SU-DHL-6 (cell line): ENCODE measurements at regions not wholly inside any gene's neighbourhood (a gene's known extent, or its start where the extent isn't known, plus 50 kb on each side); places are given as distances from the start of the nearest gene placed in this dataset.

Experiments used
- H2AFZ ChIP-seq: fragments of 200-600 bp; sonication (generic); 2 replicates; pipeline ENCODE4 v1.6.1; 2014; ENCODE audit warnings: low read depth, mild to moderate bottlenecking, moderate library complexity, mixed read lengths, antibody characterized with exemption, low read length; ENCODE audit not compliant: severe bottlenecking
- H3F3A ChIP-seq: fragments of 200-600 bp; shearing (Covaris generic); 2 replicates; pipeline ENCODE4 v1.6.0; 2016; ENCODE audit warnings: antibody characterized with exemption, mild to moderate bottlenecking; ENCODE audit not compliant: insufficient read depth
- H3K27ac ChIP-seq: fragments of 200-600 bp; sonication (generic); 2 replicates; pipeline ENCODE4 v1.5.1; 2016; ENCODE audit warnings: low read depth, mild to moderate bottlenecking, low read length, moderate library complexity, mixed read lengths
- H3K27me3 ChIP-seq: fragments of 200-600 bp; sonication (generic), shearing (Covaris generic); 2 replicates; pipeline ENCODE4 v1.6.0; 2014; ENCODE audit warnings: mild to moderate bottlenecking, low read length
- H3K36me3 ChIP-seq: fragments of 200-600 bp; sonication (generic); 2 replicates; pipeline ENCODE4 v1.6.1; 2014; ENCODE audit warnings: mild to moderate bottlenecking, low read length, mixed read lengths
- H3K4me2 ChIP-seq: fragments of 300-600, 200-600 bp; shearing (Covaris generic), sonication (generic); 2 replicates; pipeline ENCODE4 v1.6.0; 2014; ENCODE audit warnings: low read length, low read depth, mild to moderate bottlenecking; ENCODE audit not compliant: poor library complexity, severe bottlenecking
- H3K4me3 ChIP-seq: fragments of 200-600 bp; sonication (generic); 2 replicates; pipeline ENCODE4 v1.5.1; 2014; ENCODE audit warnings: antibody characterized with exemption, low read length, mild to moderate bottlenecking, mixed read lengths; ENCODE audit not compliant: insufficient read depth, poor library complexity, severe bottlenecking
- H3K79me2 ChIP-seq: fragments of 200-600 bp; sonication (generic); 2 replicates; pipeline ENCODE4 v1.6.1; 2014; ENCODE audit warnings: mild to moderate bottlenecking, low read length, moderate library complexity; ENCODE audit not compliant: insufficient read depth
- H3K9ac ChIP-seq: fragments of 200-600 bp; sonication (generic); 2 replicates; pipeline ENCODE4 v1.7.0; 2014; ENCODE audit warnings: mild to moderate bottlenecking, low read length
- H3K9me2 ChIP-seq: fragments of 200-600 bp; sonication (generic); replicated peaks from 2 replicates; pipeline ENCODE4 v1.6.1; 2014; ENCODE audit warnings: low read length; ENCODE audit not compliant: insufficient read depth
- H3K9me3 ChIP-seq: fragments of 200-600 bp; sonication (generic); 2 replicates; pipeline ENCODE4 v1.6.1; 2014; ENCODE audit warnings: low read length, mixed read lengths; ENCODE audit not compliant: insufficient read depth
- H4K20me1 ChIP-seq: fragments of 200-600 bp; sonication (generic); 2 replicates; pipeline ENCODE4 v1.6.1; 2014; ENCODE audit warnings: low read depth, mild to moderate bottlenecking, antibody characterized with exemption, low read length, moderate library complexity, mixed read lengths
- CTCF ChIP-seq: fragments of 200-600 bp; sonication (generic); IDR thresholded peaks from one replicate; pipeline ENCODE4 v1.5.1; 2017; ENCODE audit warnings: antibody characterized with exemption, mild to moderate bottlenecking, low read length, moderate library complexity; ENCODE audit not compliant: insufficient read depth, poor library complexity, severe bottlenecking
- EZH2phosphoT487 ChIP-seq: fragments of 200-600 bp; sonication (generic), shearing (Covaris generic); conservative IDR thresholded peaks from 2 replicates; pipeline ENCODE4 v1.6.1; 2018; ENCODE audit warnings: mild to moderate bottlenecking, antibody characterized with exemption, low read length, moderate library complexity, mixed read lengths

- Histone ChIP-seq H3K27me3 (no peaks in the 10 kb centered on the region), H3K9ac (no peak overlapping the region), H3K9me3 (no peaks in the 10 kb centered on the region), H3K4me3 (no peak overlapping the region), H3K4me2 (no peak overlapping the region), H2AFZ (no peak overlapping the region), H3K79me2 (no peaks in the 10 kb centered on the region), H3K9me2 (no peaks in the 10 kb centered on the region), H3K36me3 (no peaks in the 10 kb centered on the region), H3F3A (no peaks in the 10 kb centered on the region), H4K20me1 (no peaks in the 10 kb centered on the region), H3K27ac (no peak overlapping the region)
- no peak for TF ChIP-seq EZH2phosphoT487
- TF ChIP-seq CTCF = no peak
These were observed 152.0 kb downstream of the BMP7 start for GRCh38 chr20:57114290-57115005.

- Histone ChIP-seq H3K79me2 (no peaks in the 10 kb centered on the region), H3K27ac (no peak overlapping the region), H3K9me3 (no peaks in the 10 kb centered on the region), H4K20me1 (no peaks in the 10 kb centered on the region), H2AFZ (no peak overlapping the region), H3K4me3 (no peak overlapping the region), H3K9me2 (no peaks in the 10 kb centered on the region), H3F3A (no peaks in the 10 kb centered on the region), H3K36me3 (no peaks in the 10 kb centered on the region), H3K4me2 (no peak overlapping the region), H3K9ac (no peak overlapping the region), H3K27me3 (no peaks in the 10 kb centered on the region)
- TF ChIP-seq EZH2phosphoT487 (no peak), CTCF (no peak)
These were observed 149.1 kb downstream of the BMP7 start for GRCh38 chr20:57117296-57117695.

- Histone ChIP-seq H3K9me2 (no peaks in the 10 kb centered on the region), H3K9me3 (no peaks in the 10 kb centered on the region), H3F3A (no peaks in the 10 kb centered on the region), H2AFZ (no peak overlapping the region), H3K4me2 (no peak overlapping the region), H3K9ac (no peak overlapping the region), H3K36me3 (no peaks in the 10 kb centered on the region), H3K27me3 (no peaks in the 10 kb centered on the region), H3K4me3 (no peak overlapping the region), H4K20me1 (no peaks in the 10 kb centered on the region), H3K27ac (no peak overlapping the region), H3K79me2 (no peaks in the 10 kb centered on the region)
- no peak for TF ChIP-seq EZH2phosphoT487
- TF ChIP-seq CTCF = no peak
These were observed 148.2 kb downstream of the BMP7 start for GRCh38 chr20:57118107-57118769.
